Middle frontal gyrus (tissue), 1 donor: ENCODE measurements at regions not wholly inside any gene's neighbourhood (a gene's known extent, or its start where the extent isn't known, plus 50 kb on each side); places are given as distances from the start of the nearest gene placed in this dataset.

Experiments used
- DNase-seq: peaks from one replicate; pipeline ENCODE4 v3.0.0-alpha.2; 2015; ENCODE audit warnings: low spot score; ENCODE audit errors: extremely low spot score

DNA sequence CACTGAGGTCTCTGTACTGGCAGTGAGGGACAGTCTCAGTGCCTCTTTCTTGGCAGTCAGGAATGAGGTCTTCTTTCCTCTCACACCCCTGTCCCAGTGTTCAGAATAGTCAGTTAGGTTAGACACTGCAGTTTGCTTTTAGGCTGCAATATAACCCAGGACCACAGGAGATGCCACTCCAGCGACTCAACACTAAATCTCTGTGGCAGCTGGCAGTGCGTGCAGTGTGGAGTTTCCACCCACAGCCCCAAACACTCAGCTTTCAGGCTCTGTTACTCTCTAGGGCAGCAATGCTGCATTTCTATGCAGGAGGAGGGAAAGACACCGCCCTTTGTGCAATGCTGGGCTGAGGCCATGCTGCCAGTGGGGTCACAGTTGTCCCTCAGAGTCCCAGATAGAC is 150.2 kb upstream of the SUCLG2 start:
- no peak for DNase-seq

DNA sequence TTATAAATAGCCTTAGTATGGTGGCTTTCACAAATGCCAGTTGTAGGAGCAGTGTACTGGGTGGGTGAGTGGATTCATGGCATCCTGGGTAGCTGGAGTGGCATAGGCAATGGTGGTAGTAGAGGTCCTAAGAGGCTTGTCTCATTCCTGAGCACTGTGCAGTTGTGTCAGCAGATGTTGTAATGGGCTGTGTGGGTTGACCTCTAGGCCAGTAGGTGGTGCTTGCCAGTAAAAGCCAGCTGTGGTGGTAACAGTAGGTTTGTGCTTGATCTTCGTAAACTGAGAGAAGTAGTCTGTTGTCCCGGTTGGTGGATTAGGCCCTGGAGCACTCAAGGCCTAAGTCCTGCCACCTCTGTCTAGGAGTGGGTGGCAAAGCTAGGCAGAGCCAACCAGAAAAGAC is 149.7 kb upstream of the SUCLG2 start:
- DNase-seq, result no peak

DNA sequence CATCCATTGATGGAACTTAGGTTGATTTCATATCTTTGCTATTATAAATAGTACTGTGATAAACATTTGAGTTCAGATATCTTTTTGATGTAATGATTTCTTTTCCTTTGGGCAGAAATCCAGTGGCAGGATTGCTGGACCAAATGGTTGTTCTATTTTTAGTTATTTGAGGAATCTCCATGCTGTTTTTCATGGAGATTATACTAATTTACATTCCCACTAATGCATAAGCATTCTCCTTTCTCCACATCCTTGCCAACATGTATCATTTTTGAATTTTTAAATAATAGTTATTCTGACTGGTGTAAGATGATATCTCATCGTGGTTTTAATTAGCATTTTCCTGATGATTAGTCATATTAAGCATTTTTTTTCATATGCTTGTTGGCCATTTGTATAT is 144.0 kb upstream of the SUCLG2 start:
- DNase-seq, result no peak

- DNase-seq, result no peak
These were observed 137.2 kb upstream of the SUCLG2 start for GRCh38 chr3:67791620-67792019.

DNA sequence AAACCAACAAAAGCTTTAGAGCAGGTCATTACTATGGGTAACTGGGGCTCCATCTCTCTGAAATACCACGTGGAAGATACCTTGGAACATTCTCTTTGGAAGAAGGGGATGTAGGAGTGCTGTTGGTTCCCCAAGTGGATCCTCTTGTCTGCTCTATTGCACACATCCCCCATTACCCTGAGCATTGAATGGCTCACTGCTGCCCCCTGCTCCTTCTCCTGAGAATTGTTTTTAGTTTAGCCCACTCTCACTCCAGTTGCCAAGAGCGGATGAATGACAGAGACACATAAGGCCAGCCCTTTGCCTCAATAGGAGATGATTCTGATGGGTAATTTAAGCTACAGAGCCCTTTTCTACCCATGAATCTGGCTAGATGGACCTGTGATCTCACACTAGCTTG is 135.6 kb upstream of the SUCLG2 start:
- DNase-seq, result no peak

GRCh38 chr3:67788396-67788795 is 134.0 kb upstream of the SUCLG2 start:
- no peak for DNase-seq

DNA sequence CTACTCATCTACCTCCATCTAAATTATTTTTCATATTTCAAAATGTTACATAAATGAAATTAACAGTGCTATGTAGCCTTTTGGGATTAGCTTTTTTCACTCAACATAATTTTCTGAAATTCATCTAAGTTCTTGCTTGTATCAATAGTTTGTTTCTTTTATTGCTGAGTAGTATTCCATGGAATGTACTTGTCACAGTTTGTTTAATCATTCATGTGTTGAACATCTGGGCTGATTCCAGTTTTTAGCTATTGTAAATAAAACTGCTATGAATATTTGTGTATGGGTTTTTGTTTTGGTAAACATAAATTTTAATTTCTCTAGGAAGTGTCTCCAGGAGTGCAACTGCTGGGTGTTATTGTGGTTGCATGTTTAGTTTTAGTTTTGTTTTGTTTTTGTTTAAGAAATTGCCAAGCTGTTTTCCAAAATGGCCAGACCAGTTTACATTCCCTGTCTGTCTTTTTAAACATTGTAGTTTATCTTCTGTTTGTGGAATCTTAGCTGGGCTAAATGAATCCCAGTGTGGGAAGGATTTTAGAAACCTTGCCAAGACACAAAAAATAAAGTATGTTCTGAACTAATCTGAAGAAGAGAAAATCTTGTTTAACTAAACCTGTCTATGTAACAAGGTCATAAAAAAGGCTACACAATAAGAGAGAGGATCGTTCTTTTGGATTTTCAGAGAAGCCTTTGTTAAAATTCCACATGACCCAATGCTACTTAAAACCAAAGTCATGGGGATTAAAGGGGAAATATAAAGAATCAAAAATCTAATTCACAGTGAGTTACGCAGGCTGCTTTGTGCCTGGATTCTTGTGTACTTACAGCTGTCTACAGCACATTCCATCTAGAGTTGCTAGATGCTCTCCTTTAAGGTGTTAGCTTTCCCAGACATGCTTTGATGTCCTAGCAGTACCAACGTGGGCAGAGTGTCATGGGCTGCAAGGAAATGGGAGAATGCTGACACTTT is 129.2 kb upstream of the SUCLG2 start:
- DNase-seq, result no peak

- no peak for DNase-seq
These were observed 127.5 kb upstream of the SUCLG2 start for GRCh38 chr3:67781871-67782270.

- no peak for DNase-seq
These were observed 126.8 kb upstream of the SUCLG2 start for GRCh38 chr3:67781218-67781617.

DNA sequence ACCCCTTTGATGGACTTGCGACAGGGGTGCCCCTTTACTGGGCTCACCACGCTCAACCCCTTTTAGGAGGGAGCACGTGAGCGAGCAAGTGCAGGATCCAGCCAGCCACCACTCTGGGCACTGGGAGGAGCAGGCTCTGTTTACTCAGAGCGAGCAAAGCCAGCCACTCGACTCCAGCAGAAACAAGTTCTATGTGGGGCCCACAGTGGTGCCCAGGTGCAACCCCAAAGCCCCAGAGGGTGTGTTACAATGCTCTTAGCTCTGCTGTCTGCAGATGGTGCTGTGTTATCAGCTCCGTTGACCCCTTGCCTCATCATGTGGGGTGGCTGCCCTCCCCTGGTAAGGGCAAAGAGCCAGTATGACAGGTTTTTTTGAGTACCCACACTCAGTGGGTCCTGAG is 120.3 kb upstream of the SUCLG2 start:
- no peak for DNase-seq

GRCh38 chr3:67765575-67765974 is 111.2 kb upstream of the SUCLG2 start:
- no peak for DNase-seq

- no peak for DNase-seq
These were observed 90.9 kb upstream of the SUCLG2 start for GRCh38 chr3:67745296-67745695.

- no peak for DNase-seq
These were observed 90.3 kb upstream of the SUCLG2 start for GRCh38 chr3:67744699-67745098.

GRCh38 chr3:67739851-67740250 is 85.4 kb upstream of the SUCLG2 start:
- no peak for DNase-seq

DNA sequence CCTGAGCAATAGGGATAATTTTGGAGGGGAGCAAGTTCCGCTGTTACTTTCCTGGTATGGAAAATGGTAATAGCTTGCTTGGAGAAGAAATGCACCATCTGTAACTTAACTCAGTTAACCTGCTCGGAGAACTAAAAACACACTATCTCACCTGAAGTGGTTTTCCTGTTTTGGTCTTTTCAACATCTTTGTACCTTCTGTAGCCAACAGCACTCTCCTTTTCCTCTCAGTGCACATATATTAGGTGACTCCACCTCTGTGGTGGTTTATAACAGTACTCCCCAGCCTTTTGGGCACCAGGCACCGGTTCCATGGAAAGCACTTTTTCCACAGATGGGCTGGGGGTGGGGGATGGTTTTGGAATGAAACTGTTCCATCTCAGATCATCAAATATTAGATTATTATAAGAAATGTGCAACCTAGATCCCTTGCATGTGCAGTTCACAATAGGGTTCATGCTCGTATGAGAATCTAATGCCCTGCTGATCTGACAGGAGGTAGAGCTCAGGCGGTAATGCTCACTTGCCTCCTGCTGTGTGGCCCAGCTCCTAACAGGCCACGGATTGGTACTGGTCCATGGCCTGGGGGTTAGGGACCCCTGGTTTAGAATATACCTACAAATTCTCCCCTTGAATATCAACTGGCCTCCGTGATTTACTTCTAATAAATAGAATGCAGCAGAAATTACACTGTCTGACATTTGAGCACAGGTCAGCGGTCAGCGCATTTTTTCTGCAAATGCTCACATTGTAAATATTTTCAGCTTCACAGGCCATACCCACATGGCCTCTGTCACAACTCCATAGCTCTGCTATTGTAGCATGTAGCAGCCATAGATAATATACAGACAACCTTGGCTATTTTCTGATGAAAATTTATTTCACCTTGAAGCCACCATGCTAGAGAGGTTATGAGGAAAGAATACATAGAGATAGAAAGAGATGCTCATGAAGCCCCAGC is 83.8 kb upstream of the SUCLG2 start:
- DNase-seq, result no peak

DNA sequence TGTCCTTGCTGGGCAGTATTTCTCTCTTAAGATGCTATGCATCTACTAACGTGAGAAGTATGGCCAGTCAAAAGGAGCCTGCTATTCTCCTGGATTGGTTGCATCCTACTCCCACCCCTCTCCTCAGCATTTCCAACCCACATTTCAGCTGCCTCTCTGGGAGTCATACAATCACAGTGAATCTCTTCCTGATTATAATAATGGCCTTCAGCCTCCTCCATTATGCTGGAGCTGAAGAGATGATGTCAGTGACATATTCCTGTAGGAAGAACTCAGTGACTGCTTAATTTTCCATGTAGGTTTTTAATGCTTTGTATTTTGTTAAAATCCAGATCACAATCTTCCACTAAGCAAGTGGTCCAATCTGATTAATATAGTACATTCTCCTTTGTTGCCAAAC is 82.7 kb upstream of the SUCLG2 start:
- DNase-seq, result no peak

DNA sequence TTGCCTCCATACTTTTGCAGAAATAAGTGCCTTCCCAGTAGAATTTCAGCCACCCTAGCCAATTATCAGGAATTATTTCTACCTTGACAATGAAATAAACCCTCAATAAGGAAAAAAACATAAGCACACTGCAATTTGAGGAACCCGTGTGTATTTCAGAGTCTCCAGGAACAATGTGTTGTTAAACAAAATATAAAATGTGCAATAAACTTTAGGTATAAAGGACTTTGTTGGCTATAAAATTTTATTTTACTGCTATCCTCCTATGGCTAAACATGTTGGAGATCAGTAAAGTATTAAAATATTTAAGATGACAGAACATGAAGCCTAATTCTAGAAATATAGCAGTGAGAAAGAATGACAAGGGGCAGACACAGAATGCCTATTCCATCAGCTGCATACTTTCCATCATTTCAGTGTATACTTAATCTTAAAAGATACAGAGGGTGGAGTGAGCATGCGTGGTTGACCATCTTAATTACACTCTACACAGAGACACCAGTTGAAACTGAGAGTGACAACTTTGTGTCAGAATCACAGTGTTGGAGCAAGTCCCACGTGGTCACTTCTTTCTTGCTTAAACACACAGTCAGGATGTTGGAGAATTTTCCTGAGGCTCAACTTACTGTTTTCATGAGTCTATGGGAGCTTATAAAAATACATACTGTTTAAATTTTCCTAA is 79.0 kb upstream of the SUCLG2 start:
- DNase-seq, result no peak

DNA sequence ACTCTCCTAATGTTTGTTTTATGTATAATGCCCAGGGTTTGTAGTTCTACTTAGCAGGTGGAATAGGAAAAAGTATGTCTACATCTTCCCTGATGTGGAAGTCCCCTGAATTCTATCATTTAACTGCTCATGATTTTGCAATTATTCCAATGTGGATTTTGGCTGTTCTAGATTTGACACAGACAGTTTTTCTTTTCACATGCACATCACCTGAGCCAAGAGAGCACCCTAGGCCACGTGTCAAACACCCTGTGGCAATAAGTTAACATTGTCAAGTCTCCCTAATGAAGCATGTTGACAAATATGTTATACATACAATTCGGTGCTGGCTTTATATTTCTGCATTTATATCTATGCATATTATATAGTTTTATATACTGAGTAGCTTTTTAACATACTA is 70.0 kb upstream of the SUCLG2 start:
- no peak for DNase-seq

- no peak for DNase-seq
These were observed 69.5 kb upstream of the SUCLG2 start for GRCh38 chr3:67723863-67724262.

DNA sequence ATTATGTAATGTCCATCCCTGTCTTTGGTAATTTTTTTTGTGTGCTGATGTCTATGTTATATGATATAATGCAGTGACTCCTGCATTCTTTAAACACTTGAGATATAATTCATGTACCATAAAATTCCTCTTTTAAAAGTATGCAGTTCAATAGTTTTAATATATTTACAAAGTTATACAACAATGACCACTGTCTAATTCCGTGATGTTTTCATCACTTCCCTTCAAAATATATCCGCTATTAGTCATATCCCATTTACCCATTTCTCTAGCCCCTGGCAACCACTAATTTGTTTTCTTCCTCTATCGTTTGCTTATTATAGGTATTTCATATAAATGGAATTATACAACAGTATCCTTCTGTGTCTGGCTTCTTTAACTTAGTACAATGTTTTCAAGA is 64.9 kb upstream of the SUCLG2 start:
- DNase-seq, result no peak

DNA sequence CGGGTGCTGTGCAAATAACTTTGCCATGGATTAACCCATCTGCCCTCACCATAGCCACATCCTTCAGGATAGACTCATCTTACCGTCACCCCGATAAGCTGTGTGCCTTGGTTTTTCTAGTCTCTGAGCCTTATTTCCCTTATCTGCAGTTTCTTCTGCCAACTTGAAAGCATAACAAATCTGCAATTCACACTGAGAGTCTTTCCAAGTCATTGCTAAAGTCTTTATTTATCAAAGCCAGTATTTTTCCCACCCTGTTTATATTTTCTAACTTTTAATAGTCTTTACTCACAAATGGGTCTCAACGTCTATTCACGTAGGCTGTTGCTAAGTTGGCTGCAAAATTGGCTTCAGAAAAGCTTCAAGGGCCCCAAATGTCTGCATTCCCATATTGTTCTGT is 61.6 kb upstream of the SUCLG2 start:
- no peak for DNase-seq
